Panc1 (cell line): ENCODE measurements at regions not wholly inside any gene's neighbourhood (a gene's known extent, or its start where the extent isn't known, plus 50 kb on each side); places are given as distances from the start of the nearest gene placed in this dataset.

Experiments used
- CTCF ChIP-seq: fragments of 450-650 bp; IDR thresholded peaks from 2 replicates; pipeline ENCODE4 v1.5.1; 2017; ENCODE audit warnings: mild to moderate bottlenecking
- TF ChIP-seq, protein P1 (sequence below), 2 experiments: IDR thresholded peaks; 2 replicates each; pipeline ENCODE4 v1.6.1; 2011 to 2012; ENCODE audit warnings: low read depth in 2 of 2, control low read depth in 1 of 2, low read length in 1 of 2, mild to moderate bottlenecking in 1 of 2, moderate library complexity in 1 of 2; ENCODE audit not compliant: insufficient read depth in 1 of 2

- TF ChIP-seq, protein P1, sequence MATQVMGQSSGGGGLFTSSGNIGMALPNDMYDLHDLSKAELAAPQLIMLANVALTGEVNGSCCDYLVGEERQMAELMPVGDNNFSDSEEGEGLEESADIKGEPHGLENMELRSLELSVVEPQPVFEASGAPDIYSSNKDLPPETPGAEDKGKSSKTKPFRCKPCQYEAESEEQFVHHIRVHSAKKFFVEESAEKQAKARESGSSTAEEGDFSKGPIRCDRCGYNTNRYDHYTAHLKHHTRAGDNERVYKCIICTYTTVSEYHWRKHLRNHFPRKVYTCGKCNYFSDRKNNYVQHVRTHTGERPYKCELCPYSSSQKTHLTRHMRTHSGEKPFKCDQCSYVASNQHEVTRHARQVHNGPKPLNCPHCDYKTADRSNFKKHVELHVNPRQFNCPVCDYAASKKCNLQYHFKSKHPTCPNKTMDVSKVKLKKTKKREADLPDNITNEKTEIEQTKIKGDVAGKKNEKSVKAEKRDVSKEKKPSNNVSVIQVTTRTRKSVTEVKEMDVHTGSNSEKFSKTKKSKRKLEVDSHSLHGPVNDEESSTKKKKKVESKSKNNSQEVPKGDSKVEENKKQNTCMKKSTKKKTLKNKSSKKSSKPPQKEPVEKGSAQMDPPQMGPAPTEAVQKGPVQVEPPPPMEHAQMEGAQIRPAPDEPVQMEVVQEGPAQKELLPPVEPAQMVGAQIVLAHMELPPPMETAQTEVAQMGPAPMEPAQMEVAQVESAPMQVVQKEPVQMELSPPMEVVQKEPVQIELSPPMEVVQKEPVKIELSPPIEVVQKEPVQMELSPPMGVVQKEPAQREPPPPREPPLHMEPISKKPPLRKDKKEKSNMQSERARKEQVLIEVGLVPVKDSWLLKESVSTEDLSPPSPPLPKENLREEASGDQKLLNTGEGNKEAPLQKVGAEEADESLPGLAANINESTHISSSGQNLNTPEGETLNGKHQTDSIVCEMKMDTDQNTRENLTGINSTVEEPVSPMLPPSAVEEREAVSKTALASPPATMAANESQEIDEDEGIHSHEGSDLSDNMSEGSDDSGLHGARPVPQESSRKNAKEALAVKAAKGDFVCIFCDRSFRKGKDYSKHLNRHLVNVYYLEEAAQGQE (IDR thresholded peaks at IDR 0.05; ENCODE audit: insufficient read depth in 1 of 2, low read depth in 2 of 2, low read length in 1 of 2), result no peak
- TF ChIP-seq CTCF, result no peak
These were observed 122.4 kb upstream of the LMO4 start for GRCh38 chr1:87206044-87206831.
